Colonic mucosa (tissue), 4 donors: ENCODE measurements at regions not wholly inside any gene's neighbourhood (a gene's known extent, or its start where the extent isn't known, plus 50 kb on each side); places are given as distances from the start of the nearest gene placed in this dataset.

Experiments
- DNase-seq: peaks from one replicate; pipeline ENCODE4 v3.0.0-alpha.2; 2020
- H3K27ac ChIP-seq: fragments of 200-600 bp; one replicate; pipeline ENCODE4 v1.8.0; 2021
- H3K27me3 ChIP-seq: fragments of 200-600 bp; one replicate; pipeline ENCODE4 v1.8.0; 2021
- H3K36me3 ChIP-seq: fragments of 200-600 bp; one replicate; pipeline ENCODE4 v1.8.0; 2021
- H3K4me1 ChIP-seq: fragments of 200-600 bp; one replicate; pipeline ENCODE4 v1.8.0; 2021; ENCODE audit warnings: mild to moderate bottlenecking
- H3K4me3 ChIP-seq: fragments of 200-600 bp; one replicate; pipeline ENCODE4 v1.8.0; 2021
- H3K9ac ChIP-seq, 2 donors: one replicate each; pipeline ENCODE4 v1.7.0; 2013; ENCODE audit warnings: control low read depth in 2 of 2, low read depth in 2 of 2, low read length in 2 of 2
- H3K9me3 ChIP-seq: fragments of 200-600 bp; one replicate; pipeline ENCODE4 v1.8.0; 2021
- CTCF ChIP-seq: fragments of 200-600 bp; IDR thresholded peaks from one replicate; pipeline ENCODE4 v1.8.0; 2022; ENCODE audit warnings: antibody characterized with exemption, mild to moderate bottlenecking
- intact Hi-C: fragments of 100-400 bp; cut with DNase I; formaldehyde crosslinking; loops from one replicate; pipeline ENCODE4 v1.14.1; 2022
- donor health status: healthy.
- donor health status: DM: no; HTN: no; CAD: no.
- donor health status: DM: no; HTN: no; CAD: no.

GRCh38 chr5:39998518-39998917, 573.7 kb upstream of the DAB2 start:
- no peak for DNase-seq
- Histone ChIP-seq H3K9ac (no peak overlapping the region), H3K9me3 (no peaks in the 10 kb centered on the region), H3K4me1 (no peaks in the 10 kb centered on the region), H3K36me3 (no peaks in the 10 kb centered on the region), H3K27me3 (no peaks in the 10 kb centered on the region), H3K4me3 (no peak overlapping the region), H3K27ac (no peak overlapping the region)
- intact Hi-C loops: no loop called here
- TF ChIP-seq CTCF: no peak

- intact Hi-C loops: no loop called here
- no peak for TF ChIP-seq CTCF
- Histone ChIP-seq H3K9ac (no peak overlapping the region), H3K9me3 (no peaks in the 10 kb centered on the region), H3K27me3 (no peaks in the 10 kb centered on the region), H3K27ac (no peak overlapping the region), H3K4me3 (no peak overlapping the region), H3K4me1 (no peaks in the 10 kb centered on the region), H3K36me3 (no peaks in the 10 kb centered on the region)
- no peak for DNase-seq
Measured at GRCh38 chr5:39995990-39996389, 571.2 kb upstream of the DAB2 start.

- Histone ChIP-seq H3K4me1 (no peaks in the 10 kb centered on the region), H3K9ac (no peak overlapping the region), H3K27me3 (no peaks in the 10 kb centered on the region), H3K9me3 (no peaks in the 10 kb centered on the region), H3K4me3 (no peak overlapping the region), H3K27ac (no peak overlapping the region), H3K36me3 (no peaks in the 10 kb centered on the region)
- intact Hi-C loops: no loop called here
- no peak for DNase-seq
- TF ChIP-seq CTCF: no peak
Measured at GRCh38 chr5:39992617-39993202, 567.9 kb upstream of the DAB2 start.

- Histone ChIP-seq H3K27me3 (no peaks in the 10 kb centered on the region), H3K9me3 (no peaks in the 10 kb centered on the region), H3K4me3 (no peak overlapping the region), H3K4me1 (no peaks in the 10 kb centered on the region), H3K9ac (no peak overlapping the region), H3K36me3 (no peaks in the 10 kb centered on the region), H3K27ac (no peak overlapping the region)
- peak; percentile 13 for TF ChIP-seq CTCF
- no peak for DNase-seq
- intact Hi-C loops: no loop called here
Measured at GRCh38 chr5:39986614-39987013, 561.8 kb upstream of the DAB2 start.

GRCh38 chr5:39980056-39980455, 555.3 kb upstream of the DAB2 start:
- no peak for DNase-seq
- TF ChIP-seq CTCF: no peak
- intact Hi-C loops: no loop called here
- no peaks in the 10 kb centered on the region for H3K27me3 ChIP-seq
- H3K36me3 ChIP-seq: no peaks in the 10 kb centered on the region
- no peak overlapping the region for H3K9ac ChIP-seq
- no peak overlapping the region for H3K27ac ChIP-seq
- no peaks in the 10 kb centered on the region for H3K9me3 ChIP-seq
- no peak overlapping the region for H3K4me3 ChIP-seq
- H3K4me1 ChIP-seq: no peaks in the 10 kb centered on the region
